Astrocyte (in vitro differentiated cells and primary cell): ENCODE measurements at regions not wholly inside any gene's neighbourhood (a gene's known extent, or its start where the extent isn't known, plus 50 kb on each side); places are given as distances from the start of the nearest gene placed in this dataset.

Source experiments
- DNase-seq: peaks from one replicate; pipeline ENCODE4 v3.0.0-alpha.2; 2010; ENCODE audit warnings: low read depth
- FAIRE-seq: peaks from 2 replicates; lab custom pipeline; 2011; peaks lifted over from hg19 to GRCh38; lab: Jason Lieb, UNC
- H2AFZ ChIP-seq: 2 replicates; pipeline ENCODE4 v1.6.0; 2012; ENCODE audit warnings: low read depth, low read length, inconsistent platforms
- H3K27ac ChIP-seq: 2 replicates; pipeline ENCODE4 v1.5.1; 2011; ENCODE audit warnings: low read depth, low read length, inconsistent platforms
- H3K27me3 ChIP-seq: 2 replicates; pipeline ENCODE4 v1.6.0; 2011; ENCODE audit warnings: low read length, inconsistent platforms; ENCODE audit not compliant: insufficient read depth
- H3K36me3 ChIP-seq: 2 replicates; pipeline ENCODE4 v1.5.1; 2011; ENCODE audit warnings: low read length, inconsistent platforms; ENCODE audit not compliant: insufficient read depth
- H3K4me1 ChIP-seq: 2 replicates; pipeline ENCODE4 v1.5.1; 2011; ENCODE audit warnings: low read length, inconsistent platforms; ENCODE audit not compliant: insufficient read depth
- H3K4me2 ChIP-seq: 2 replicates; pipeline ENCODE4 v1.6.0; 2012; ENCODE audit warnings: low read length, inconsistent platforms
- H3K4me3 ChIP-seq: 2 replicates; pipeline ENCODE4 v1.5.1; 2011; ENCODE audit warnings: low read depth, mild to moderate bottlenecking, low read length, inconsistent platforms; ENCODE audit not compliant: insufficient read depth
- H3K79me2 ChIP-seq: 2 replicates; pipeline ENCODE4 v1.6.0; 2012; ENCODE audit warnings: mild to moderate bottlenecking, low read length, inconsistent platforms; ENCODE audit not compliant: insufficient read depth
- H3K9ac ChIP-seq: 2 replicates; pipeline ENCODE4 v1.6.0; 2012; ENCODE audit warnings: mild to moderate bottlenecking, low read length, inconsistent platforms
- H3K9me3 ChIP-seq: 2 replicates; pipeline ENCODE4 v1.5.1; 2012; ENCODE audit warnings: low read depth, mild to moderate bottlenecking, low read length, inconsistent platforms; ENCODE audit not compliant: insufficient read depth
- H4K20me1 ChIP-seq: 2 replicates; pipeline ENCODE4 v1.6.0; 2012; ENCODE audit warnings: low read length, inconsistent platforms; ENCODE audit not compliant: insufficient read depth
- H3K27ac Mint-ChIP-seq: one replicate; pipeline ENCODE4 v1.8.0; 2021; ENCODE audit warnings: mild to moderate bottlenecking, mixed read lengths; ENCODE audit not compliant: unreplicated experiment
- H3K27me3 Mint-ChIP-seq: one replicate; pipeline ENCODE4 v1.8.0; 2021; ENCODE audit warnings: low read depth, mixed read lengths; ENCODE audit not compliant: unreplicated experiment
- H3K36me3 Mint-ChIP-seq: one replicate; pipeline ENCODE4 v1.8.0; 2021; ENCODE audit warnings: low read depth, mixed read lengths; ENCODE audit not compliant: unreplicated experiment
- H3K4me1 Mint-ChIP-seq: one replicate; pipeline ENCODE4 v1.8.0; 2021; ENCODE audit warnings: low read depth, mixed read lengths; ENCODE audit not compliant: unreplicated experiment
- H3K4me3 Mint-ChIP-seq: one replicate; pipeline ENCODE4 v1.8.0; 2021; ENCODE audit warnings: mild to moderate bottlenecking, moderate library complexity, mixed read lengths; ENCODE audit not compliant: unreplicated experiment
- H3K9me3 Mint-ChIP-seq: one replicate; pipeline ENCODE4 v1.8.0; 2021; ENCODE audit warnings: mild to moderate bottlenecking, mixed read lengths; ENCODE audit not compliant: unreplicated experiment
- CTCF ChIP-seq: IDR thresholded peaks from 2 replicates; pipeline ENCODE4 v1.5.1; 2011; ENCODE audit warnings: low read depth, mild to moderate bottlenecking, inconsistent platforms, low read length, moderate library complexity; ENCODE audit not compliant: insufficient read depth
- EZH2 ChIP-seq: IDR thresholded peaks from 2 replicates; pipeline ENCODE4 v1.6.1; 2012; ENCODE audit warnings: mild to moderate bottlenecking, low read length, inconsistent platforms; ENCODE audit not compliant: insufficient read depth

- no peaks in the 10 kb centered on the region for H3K4me1 Mint-ChIP-seq
- no peaks in the 10 kb centered on the region for H3K9me3 Mint-ChIP-seq
- H3K27ac Mint-ChIP-seq = no peak overlapping the region
- FAIRE-seq = no peak
- TF ChIP-seq CTCF (no peak), EZH2 (no peak)
- no peaks in the 10 kb centered on the region for H3K27me3 Mint-ChIP-seq
- H4K20me1 ChIP-seq = no peaks in the 10 kb centered on the region
- H3K36me3 ChIP-seq = no peaks in the 10 kb centered on the region
- no peak overlapping the region for H3K4me3 ChIP-seq
- no peak for DNase-seq
- H3K4me2 ChIP-seq = no peak overlapping the region
- no peaks in the 10 kb centered on the region for H3K36me3 Mint-ChIP-seq
- no peaks in the 10 kb centered on the region for H3K27me3 ChIP-seq
- no peak overlapping the region for H3K4me3 Mint-ChIP-seq
- H3K27ac ChIP-seq = no peak overlapping the region
- H3K4me1 ChIP-seq = no peaks in the 10 kb centered on the region
- no peaks in the 10 kb centered on the region for H3K79me2 ChIP-seq
- no peaks in the 10 kb centered on the region for H3K9me3 ChIP-seq
- no peak overlapping the region for H2AFZ ChIP-seq
- H3K9ac ChIP-seq = no peak overlapping the region
These were observed 461.9 kb upstream of the COX7C start for GRCh38 chr5:86155796-86156195.

GRCh38 chr5:86170194-86170593 lies 447.5 kb upstream of the COX7C start:
- TF ChIP-seq CTCF = no peak
- no peak for TF ChIP-seq EZH2
- no peak overlapping the region for H3K4me2 ChIP-seq
- no peak for FAIRE-seq
- Mint-ChIP-seq H3K36me3 (no peaks in the 10 kb centered on the region), H3K27me3 (no peaks in the 10 kb centered on the region), H3K9me3 (no peaks in the 10 kb centered on the region), H3K4me1 (peaks cover 6% of the 10 kb centered on the region), H3K27ac (no peak overlapping the region), H3K4me3 (no peak overlapping the region)
- no peak overlapping the region for H3K9ac ChIP-seq
- H3K36me3 ChIP-seq = no peaks in the 10 kb centered on the region
- H3K79me2 ChIP-seq = no peaks in the 10 kb centered on the region
- H3K9me3 ChIP-seq = no peaks in the 10 kb centered on the region
- no peak overlapping the region for H3K27ac ChIP-seq
- no peaks in the 10 kb centered on the region for H4K20me1 ChIP-seq
- no peaks in the 10 kb centered on the region for H3K4me1 ChIP-seq
- no peak overlapping the region for H2AFZ ChIP-seq
- no peak overlapping the region for H3K4me3 ChIP-seq
- DNase-seq = no peak
- no peaks in the 10 kb centered on the region for H3K27me3 ChIP-seq

GRCh38 chr5:86175224-86175623 lies 442.5 kb upstream of the COX7C start:
- TF ChIP-seq CTCF = no peak
- no peak for TF ChIP-seq EZH2
- no peaks in the 10 kb centered on the region for H3K36me3 Mint-ChIP-seq
- no peak for FAIRE-seq

More at GRCh38 chr5:86175224-86175623, 442.5 kb upstream of the COX7C start:
- H3K27ac Mint-ChIP-seq = peak overlapping the region; percentile 7
- Histone ChIP-seq H3K9me3 (no peaks in the 10 kb centered on the region), H3K9ac (no peak overlapping the region), H3K4me3 (no peak overlapping the region), H4K20me1 (no peaks in the 10 kb centered on the region), H3K79me2 (no peaks in the 10 kb centered on the region), H3K27ac (no peak overlapping the region), H3K4me2 (no peak overlapping the region), H3K36me3 (no peaks in the 10 kb centered on the region), H3K4me1 (no peaks in the 10 kb centered on the region), H2AFZ (no peak overlapping the region), H3K27me3 (no peaks in the 10 kb centered on the region)
- DNase-seq = no peak
- no peaks in the 10 kb centered on the region for H3K9me3 Mint-ChIP-seq
- H3K4me3 Mint-ChIP-seq = no peak overlapping the region
- H3K4me1 Mint-ChIP-seq = peaks cover 6% of the 10 kb centered on the region
- no peaks in the 10 kb centered on the region for H3K27me3 Mint-ChIP-seq
